GM21360 (cell line): ENCODE measurements at regions not wholly inside any gene's neighbourhood (a gene's known extent, or its start where the extent isn't known, plus 50 kb on each side); places are given as distances from the start of the nearest gene placed in this dataset.

ENCODE experiments used
- ATAC-seq: cut with Tn5 transposase; IDR thresholded peaks from one replicate; pipeline ENCODE4 v1.9.1; 2021; ENCODE audit warnings: mild to moderate bottlenecking, moderate library complexity; ENCODE audit not compliant: unreplicated experiment

GRCh38 chr16:55214412-55214811 lies 109.6 kb upstream of the IRX6 start:
- ATAC-seq, result no peak

GRCh38 chr16:55214974-55215494 lies 109.0 kb upstream of the IRX6 start:
- no peak for ATAC-seq

DNA sequence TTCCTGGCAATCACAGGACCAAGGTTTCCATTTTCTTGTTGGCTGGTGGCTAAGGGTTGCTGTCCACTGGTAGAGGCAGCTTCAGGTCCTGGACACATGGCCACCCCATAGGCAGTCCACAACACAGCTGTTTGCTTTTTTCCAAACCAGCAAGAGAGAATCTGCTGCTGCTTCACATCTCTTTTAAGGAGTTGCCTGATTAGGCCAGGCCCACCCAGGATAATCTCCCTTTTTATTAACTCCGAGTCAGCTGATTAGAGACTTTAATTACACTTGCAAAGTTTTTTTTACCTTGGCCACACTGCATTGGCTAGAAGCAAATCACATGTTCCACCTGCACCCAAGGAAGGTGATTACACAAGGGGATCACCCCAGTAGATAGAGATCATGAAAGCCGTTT lies 106.6 kb upstream of the IRX6 start:
- ATAC-seq, result no peak

- ATAC-seq, result no peak
Observed at GRCh38 chr16:55221836-55222235, 102.2 kb upstream of the IRX6 start.

GRCh38 chr16:55222486-55222885 lies 101.5 kb upstream of the IRX6 start:
- no peak for ATAC-seq

- no peak for ATAC-seq
Observed at GRCh38 chr16:55225972-55226542, 97.9 kb upstream of the IRX6 start.

DNA sequence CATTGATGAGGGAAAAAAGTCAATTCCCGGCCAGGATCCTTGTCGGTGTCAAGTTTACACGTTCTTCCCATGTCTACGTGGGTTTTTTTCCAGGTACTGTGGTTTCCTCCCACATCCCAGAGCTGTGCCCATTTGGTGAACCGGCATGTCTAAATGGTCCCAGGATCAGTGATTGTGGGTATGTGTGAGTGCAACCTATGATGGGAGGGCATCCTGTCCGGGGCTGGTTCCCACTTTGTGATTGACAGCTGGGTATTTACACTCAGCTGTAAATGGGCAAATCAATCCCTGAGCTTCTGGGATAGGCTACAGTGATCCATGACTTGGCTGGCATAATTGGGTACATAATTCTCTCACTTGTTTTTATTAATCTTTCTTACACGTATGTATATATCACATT lies 91.2 kb upstream of the IRX6 start:
- ATAC-seq, result no peak

DNA sequence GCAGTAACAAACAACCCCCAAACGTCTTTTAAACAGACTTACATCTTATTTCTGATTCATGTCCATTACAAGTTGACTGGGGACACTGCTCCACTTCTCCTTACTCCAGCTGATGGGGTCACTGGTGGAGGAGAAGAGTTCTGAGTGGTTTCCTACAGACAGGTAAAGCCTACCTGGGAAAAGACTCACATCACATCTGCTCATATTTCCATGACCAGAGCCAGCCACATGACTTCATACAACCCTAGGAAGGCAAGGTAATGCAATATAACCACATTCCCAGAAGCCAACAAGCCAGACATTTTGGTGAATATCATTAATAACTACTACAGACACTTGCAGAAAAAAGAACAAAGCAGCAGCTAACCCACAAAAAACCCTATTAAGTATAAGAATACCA lies 90.5 kb upstream of the IRX6 start:
- ATAC-seq, result no peak

DNA sequence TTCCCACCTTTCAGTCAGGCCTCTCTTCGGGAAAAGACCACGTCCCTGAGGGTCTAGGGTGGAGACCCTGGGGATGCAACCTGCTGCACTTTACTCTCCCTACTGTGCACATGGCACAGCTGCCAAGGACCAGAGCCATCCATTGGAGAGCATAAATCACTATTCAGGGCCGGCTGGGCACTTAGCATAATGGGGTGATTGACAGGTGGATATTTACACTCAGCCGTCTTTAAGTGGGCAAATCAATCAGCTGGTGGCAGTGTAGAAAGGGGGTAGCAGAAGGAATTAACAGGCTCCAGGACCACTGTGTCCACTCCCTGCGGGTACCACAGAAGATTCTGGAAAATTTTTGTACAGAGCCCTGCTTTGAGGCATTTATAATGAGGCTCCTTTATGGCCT lies 87.3 kb upstream of the IRX6 start:
- ATAC-seq, result no peak

- no peak for ATAC-seq
Observed at GRCh38 chr16:55239723-55240122, 84.3 kb upstream of the IRX6 start.

DNA sequence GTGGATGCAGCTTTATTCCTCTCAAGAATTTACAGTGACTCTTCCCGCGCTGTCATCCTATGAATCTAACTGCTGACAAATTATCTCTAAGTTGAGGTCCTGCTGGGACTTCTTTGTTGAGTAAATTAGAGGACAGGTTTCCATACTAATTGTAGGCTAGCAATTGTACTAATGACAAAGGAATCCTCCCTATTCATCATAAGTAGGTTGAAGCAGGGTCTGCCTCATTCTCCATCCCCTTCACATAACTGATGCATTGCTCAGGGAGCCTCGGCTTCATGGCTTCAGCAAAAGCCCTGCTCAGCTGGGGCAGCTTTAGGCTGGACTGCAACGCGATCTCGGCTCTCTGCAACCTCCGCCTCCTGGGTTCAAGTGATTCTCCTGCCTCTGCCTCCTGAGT lies 83.1 kb upstream of the IRX6 start:
- ATAC-seq, result no peak

- ATAC-seq, result no peak
Observed at GRCh38 chr16:55242667-55243066, 81.3 kb upstream of the IRX6 start.

DNA sequence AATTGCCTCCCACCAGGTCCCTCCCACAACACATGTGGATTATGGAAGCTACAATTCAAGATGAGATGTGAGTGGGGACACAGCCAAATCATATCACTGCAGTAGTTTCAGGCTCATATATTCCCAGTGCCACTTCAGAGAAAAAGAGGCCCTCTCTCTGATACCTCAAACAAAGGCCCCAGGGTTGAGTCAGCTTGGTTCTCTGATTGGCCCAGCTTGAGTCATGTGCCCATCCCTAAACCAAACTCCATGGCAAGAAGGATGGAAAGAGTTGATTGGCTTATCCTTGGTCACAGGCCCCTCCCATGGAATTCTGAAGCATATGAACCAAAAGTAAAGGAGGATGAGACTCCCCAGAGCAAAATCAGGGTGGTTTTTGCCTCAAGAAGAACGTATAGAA lies 75.9 kb upstream of the IRX6 start:
- no peak for ATAC-seq

GRCh38 chr16:55248494-55248893 lies 75.5 kb upstream of the IRX6 start:
- ATAC-seq, result no peak

DNA sequence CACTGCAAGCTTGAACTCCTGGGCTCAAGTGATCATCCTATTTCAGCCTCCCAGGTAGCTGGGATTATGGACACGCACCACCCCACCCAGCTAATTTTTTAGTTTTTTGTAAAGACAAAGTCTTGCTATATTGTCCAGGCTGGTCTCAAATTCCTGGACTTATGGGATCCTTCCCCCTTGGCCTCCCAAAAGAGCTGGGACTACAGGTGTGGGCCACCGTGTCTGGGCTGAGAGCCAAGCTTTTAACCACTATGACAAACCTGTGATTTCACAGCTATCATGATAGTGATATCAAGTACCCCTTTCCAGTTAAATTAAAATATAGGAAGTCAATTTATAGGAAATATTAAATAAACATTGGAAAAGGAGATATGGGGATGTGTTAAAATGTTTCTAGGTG lies 74.6 kb upstream of the IRX6 start:
- no peak for ATAC-seq

DNA sequence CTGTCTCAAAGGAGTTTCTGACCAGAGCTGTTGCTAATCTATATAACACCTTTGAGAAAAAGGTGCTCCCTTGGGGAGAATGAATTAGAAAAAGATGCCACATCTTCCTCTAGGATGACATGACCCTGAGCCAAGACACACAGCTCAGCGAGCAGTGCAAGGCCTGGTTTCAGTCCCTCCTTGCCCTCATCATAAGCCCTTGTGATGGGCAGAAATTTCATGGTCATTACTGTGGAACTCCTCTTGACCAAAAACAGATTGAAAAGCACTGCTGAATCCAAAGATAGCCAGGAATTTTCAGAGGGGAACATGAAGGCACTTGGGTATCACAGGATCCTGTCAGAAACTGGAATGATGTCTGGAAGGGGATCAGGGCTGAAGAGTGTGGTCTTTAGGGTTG lies 74.1 kb upstream of the IRX6 start:
- ATAC-seq, result no peak

DNA sequence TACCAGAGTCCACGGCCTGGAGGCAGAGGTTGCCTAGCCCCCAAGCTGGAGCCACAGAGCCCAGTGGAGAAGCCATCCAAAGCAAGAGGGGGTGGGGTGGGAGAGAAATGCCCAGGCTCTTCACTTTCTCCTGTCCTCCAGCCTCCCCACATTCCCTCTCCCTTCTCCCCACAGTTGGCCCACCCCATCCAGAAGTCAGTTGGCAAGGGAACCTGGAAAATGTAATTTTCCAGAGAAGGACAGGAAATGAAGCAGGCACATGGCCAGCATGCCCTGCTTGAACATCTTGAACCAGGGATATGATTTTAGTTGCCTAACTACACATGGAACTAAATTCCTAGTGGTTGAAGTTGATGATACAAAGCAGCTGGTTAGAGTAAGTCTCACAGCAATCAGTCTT lies 73.3 kb upstream of the IRX6 start:
- no peak for ATAC-seq

DNA sequence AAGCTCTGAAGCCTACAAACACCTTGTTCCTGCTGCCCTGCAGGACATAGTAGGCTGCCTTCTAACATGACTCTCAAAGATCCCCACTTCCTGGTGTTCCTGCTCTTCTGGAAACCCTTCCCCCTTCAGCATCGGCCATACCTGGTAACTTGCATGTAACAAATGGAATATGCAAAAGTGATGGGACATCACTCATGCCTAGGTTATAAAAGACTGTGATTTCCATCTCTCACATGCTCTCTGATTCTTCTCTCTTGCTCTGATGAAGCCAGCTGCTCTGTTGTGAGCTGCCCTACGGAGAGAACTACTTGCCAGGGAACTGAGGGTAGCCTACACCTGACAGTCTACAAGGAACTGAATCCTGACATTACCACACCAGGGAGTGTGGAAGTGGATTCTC lies 72.9 kb upstream of the IRX6 start:
- no peak for ATAC-seq

- no peak for ATAC-seq
Observed at GRCh38 chr16:55252577-55252976, 71.4 kb upstream of the IRX6 start.

DNA sequence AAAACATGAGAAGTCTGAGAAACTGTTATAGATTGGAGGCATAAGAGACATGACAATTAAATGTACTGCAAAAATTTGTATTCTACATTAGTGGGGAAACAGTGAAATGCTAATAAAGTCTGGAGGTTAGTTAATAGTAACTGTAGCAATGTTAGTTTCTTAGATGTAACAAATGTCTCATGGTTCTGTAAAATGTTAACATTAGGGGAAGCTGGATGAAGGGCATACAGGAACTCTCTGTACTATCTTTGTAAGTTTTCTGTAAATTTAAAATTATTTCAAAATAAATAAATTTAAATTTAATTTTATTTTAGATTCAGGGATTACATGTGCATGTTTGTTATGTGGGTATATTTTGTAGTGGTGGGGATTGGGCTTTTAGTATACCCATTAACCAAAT lies 70.0 kb upstream of the IRX6 start:
- ATAC-seq, result no peak

DNA sequence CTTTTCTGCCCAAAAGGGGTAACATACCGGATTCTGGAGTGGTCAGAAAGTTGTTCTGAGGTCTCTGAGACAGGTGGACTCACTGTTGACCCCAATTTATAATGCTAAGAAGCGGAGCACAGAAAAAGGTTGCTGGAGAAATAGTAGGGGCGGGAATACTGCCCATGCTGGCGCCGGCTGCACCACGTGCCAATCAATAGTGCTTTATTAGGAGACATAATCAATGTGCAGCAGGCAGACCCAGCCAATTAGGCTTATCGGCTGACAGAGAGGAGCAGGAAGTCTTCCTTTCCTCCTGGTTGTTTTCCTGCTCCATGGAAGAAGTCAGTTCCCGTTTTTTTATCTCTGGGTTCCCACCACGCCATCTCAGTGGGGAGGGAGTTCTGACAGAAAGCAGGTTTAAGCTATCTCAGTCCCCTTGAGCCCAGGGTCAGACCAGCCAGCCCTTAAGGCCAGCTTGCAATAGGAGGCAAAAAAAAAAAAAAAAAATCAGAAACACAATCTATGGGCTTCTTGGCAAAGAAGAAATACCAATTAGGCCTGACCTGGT lies 68.2 kb upstream of the IRX6 start:
- no peak for ATAC-seq

DNA sequence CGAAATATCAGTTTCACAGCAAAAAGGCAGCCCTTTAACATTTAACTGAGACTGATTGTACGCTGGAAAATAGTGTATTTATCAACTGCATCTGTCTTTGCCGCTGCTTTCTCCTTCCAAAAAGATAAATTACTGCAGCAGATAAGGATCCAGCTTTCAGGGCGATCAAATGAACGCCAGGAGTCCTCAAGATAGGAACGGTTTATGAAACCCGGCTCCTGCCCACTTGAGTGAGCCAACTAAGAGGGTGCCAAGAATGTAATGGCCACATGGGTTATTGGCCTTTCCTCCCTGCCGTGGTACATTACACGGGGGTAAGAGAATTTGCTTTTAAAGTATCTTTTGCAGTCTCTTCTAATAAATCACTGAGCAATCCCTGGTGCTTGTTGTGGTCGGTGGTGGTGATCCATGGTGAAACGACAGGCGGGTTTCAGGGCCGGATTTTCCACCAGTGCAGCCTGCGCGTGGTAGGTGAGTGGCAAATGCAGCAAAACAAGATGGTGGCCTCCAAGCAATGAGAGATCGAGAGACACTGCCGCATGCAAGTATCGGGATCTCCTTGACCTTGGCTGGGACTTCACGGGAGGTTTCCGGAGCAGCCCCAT lies 67.5 kb upstream of the IRX6 start:
- ATAC-seq, result no peak
